OCI-M2 (cell line): ENCODE measurements at regions not wholly inside any gene's neighbourhood (a gene's known extent, or its start where the extent isn't known, plus 50 kb on each side); places are given as distances from the start of the nearest gene placed in this dataset.

Experiments used
- DNase-seq: peaks from one replicate; lab custom pipeline; 2025; ENCODE audit not compliant: unreplicated experiment; lab: John Stamatoyannopoulos, UW

DNA sequence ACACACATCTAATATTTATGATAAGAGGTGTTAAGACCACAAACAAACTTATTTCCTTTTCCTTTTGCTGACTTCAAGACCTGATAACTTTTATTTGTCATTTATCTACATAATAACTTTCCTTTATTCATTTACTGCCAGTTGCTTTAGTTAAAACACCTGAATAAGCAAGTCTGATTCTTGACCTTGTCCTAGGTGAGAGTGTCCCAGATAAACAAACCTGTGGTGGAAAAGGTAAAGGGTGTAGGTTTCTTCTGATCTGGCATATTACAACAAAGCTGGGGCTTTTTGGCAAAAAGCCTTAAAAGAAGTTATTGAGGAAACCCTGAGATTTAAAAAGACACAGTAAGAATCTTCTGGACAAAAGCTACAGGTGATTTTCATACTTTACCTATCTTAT lies 191.5 kb downstream of the ZBBX start:
- no peak for DNase-seq

DNA sequence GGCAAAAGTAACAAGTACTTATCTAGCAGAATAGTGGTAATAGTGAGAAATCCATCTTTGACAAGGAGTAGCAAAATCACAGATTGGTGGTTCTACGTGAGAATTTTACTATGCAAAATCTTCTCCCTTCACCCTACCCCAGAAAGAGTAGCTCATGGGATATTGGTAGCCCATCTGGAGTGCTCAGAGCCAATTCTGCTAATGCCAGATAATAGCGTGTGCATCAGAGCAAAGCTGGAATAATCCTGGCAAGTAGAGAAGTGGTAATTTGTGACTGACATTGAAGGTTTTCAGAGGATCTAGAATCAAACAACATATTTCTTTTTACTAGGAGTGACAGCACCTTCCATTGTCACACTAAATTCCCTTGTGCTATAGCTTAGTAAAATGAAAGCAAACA lies 192.9 kb downstream of the ZBBX start:
- no peak for DNase-seq

DNA sequence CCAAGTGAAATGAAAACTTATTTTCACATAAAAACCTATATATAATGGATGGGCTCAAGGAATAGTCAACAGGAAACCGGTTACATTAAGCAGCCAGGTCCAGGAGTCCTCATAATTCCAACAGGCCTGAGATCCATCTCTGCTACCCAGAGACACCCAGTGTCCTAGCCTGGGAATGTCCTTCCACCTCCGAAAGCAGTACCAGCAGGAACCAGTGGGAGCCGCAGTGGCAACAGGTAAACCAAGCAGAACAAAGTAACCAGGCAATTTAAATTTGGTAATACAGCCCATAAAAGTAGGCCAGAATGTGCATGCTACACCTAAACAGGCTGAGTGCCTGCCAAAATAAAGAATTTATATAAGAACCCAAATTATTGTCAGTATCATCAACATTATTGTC lies 195.6 kb downstream of the ZBBX start:
- no peak for DNase-seq

DNA sequence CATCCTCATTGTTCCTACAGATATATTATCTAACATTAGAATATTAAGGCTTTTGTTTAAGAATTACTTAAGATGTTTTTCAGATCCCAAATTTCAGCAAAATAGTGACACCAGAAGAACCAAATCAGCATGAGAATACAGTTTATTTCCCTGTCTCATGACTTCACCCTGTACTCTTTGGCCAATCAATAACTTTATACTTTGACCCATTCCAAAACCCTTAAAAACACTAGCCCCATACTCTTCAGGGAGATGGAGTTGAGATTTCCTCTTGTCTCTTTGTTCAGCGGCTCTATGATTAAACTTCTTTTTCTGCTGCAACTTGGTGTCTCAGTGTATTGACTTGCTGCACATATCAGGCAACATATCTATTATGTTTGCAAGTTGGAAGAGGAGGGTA lies 207.7 kb downstream of the ZBBX start:
- no peak for DNase-seq

DNA sequence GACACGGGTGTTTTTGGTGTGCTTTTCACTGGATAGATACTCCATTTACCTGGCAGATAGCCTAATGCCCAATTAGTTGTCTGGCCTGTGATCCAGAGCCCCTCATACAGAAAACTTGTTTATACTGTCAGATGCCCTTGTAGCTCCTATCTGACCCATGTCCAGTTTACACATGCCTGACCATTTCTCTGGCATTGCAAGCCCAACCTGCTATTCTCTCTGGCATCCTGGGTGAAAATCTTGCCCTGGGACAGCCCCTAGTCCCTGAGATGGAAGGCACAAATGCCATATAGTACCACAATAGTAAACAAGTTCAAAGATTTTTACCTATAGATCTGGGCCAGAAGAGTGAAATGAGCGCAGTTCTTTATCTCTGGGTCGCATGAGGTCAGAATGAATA lies 212.6 kb downstream of the ZBBX start:
- DNase-seq = no peak

DNA sequence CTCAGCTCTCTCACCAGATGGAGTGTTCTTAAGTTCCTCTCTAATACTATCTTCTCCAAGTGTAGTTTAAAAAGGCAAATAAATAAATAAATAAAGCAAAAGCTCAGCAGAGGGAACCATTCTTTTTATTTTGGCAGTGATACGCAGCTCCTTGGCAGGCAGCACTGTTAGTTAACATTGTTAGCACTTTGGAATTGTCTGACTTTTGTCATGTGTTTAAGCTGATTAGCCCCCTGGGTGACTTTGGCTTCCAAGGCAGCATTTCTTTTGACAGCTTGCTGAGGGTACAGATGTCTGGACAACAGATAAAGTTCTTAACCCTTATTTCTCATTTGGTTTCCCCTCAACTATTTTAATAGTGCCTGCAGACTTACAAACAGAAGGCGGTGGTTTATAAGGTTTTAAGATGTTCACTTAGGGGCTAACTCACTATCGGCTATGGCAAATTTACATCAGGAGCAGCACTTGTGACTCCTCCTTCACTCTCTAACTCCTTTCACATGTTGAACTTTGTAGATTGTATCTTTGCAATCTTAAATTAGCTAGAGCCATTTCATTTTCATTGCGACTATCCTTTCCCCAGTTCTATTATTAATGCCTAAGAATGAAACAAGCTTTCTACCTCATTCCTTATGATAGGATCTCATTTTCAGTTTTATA lies 213.4 kb downstream of the ZBBX start:
- no peak for DNase-seq

DNA sequence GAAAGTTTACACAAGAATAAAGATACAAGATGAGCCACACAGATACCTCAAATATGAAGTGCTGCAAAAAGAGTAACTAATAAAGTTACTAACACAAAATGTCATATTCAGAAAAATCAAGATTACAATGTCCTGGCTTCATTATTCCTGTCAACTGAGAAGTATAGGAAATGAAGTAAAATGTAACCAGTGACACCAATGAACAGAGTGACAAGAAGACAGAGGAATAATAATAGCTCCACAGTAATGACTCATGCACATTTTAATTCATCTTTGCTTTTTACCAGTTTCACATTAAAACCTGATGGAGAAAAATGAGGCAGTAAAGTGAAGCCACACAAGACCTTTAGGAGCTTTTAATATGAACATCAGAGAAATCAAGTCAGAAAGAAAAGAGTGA lies 214.1 kb downstream of the ZBBX start:
- no peak for DNase-seq

DNA sequence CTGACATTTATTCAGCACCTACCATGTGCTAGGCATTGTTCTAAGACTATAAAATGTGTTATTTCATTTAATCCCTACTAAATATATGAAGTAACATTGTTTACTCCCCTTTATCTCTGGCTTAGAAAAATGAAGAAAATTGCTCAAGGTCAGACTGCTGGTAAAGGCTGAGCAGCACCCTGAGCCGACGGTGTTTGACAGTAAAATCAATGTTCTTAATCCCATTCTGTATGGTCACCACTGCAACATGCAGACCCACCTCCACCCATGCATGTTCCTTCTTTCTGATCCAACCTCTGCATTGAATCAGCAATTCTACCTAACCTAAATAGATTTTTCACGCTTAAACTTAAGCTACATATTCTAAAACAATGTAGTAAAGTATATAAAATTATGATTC lies 216.5 kb downstream of the ZBBX start:
- DNase-seq = no peak

DNA sequence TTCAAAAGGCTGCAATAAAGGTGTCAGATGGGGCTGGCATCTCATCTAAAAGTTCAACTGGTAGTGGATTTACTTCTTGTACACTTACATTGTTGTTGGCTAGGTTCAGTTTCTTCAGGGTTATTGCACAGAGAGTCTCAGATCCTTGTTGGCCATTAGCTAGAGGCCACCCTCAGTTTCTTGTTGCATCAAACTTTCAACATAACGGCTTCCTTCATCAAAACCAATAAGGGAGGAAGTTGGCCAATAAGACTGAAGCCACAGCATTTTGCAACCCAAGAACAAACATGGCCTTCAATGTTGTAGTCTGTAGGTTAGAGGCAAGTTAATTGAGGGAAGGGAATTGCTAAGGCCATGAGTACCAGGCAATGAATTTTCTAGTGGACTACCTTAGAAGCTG lies 218.0 kb downstream of the ZBBX start:
- no peak for DNase-seq

DNA sequence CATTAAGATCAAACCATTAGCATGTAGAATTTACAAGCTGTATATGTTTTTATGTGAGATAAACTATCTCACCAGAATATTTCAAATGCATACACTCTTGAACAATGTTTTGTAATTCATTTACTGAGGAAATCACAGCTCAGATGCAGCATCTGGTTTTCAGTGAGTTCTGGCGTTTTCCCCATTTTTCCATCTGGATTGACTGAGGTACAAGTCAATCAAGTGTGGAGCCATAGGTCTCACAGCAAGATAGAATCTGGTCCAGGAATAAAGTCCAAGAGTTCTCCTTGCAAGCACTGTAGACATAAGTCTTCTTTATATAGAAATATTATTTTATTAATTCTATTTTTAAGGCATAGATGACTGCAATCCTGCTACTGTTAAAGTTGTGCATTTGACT lies 219.3 kb downstream of the ZBBX start:
- no peak for DNase-seq

DNA sequence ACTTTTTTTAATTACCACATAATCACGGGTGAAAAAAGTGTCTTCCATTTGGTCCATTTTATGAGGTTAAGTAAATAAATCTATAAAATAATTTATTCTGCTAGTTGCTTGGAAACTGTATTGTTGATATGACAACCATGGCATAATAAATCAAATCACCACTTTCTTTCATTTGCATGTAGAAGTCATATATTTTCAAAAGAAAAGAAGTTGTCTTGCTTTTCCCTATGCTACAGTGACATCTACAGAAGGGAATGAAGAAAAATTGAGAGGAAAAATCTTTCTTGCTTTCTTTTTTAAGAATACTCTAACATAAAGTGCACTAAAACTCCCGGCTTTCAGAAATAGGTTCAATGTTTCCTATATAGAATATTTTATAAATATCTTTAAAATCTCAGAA lies 228.5 kb downstream of the ZBBX start:
- no peak for DNase-seq

DNA sequence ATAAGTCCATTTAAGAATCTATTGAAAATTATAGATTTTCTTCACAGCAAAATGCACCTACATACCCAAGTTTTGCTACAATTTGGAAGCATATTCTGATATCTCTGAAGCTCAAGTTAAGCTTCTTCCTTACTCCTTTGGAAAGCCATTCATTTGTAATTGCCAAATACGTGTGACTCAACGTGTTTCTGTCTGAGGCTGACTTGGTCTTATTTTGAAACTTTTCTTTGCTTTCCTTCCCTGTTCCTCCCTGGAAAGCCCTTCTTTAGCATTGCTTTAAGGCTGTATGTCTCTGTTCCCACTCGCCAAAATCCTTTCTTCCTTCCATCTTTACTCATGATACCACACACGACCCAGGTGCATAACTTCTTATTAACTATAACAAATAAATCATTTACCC lies 232.0 kb downstream of the ZBBX start:
- DNase-seq = no peak

DNA sequence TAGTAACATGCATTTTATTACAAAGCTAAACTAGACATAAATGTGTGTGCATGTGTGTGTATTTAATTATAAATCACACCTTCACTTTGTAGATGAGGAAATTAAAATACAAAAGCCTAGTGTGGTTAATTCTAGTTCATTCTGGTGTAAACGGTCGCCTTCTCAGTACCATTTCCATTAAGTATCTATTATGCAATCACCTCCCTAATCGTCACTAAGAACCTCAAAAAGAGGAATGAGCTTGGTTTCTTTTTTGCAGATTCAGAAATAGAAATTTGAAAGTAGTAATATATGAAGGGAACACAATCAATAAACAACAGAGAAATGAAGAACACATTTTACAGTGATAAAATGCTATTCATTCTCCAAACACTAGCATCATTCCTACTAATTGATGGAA lies 233.2 kb downstream of the ZBBX start:
- DNase-seq = no peak

DNA sequence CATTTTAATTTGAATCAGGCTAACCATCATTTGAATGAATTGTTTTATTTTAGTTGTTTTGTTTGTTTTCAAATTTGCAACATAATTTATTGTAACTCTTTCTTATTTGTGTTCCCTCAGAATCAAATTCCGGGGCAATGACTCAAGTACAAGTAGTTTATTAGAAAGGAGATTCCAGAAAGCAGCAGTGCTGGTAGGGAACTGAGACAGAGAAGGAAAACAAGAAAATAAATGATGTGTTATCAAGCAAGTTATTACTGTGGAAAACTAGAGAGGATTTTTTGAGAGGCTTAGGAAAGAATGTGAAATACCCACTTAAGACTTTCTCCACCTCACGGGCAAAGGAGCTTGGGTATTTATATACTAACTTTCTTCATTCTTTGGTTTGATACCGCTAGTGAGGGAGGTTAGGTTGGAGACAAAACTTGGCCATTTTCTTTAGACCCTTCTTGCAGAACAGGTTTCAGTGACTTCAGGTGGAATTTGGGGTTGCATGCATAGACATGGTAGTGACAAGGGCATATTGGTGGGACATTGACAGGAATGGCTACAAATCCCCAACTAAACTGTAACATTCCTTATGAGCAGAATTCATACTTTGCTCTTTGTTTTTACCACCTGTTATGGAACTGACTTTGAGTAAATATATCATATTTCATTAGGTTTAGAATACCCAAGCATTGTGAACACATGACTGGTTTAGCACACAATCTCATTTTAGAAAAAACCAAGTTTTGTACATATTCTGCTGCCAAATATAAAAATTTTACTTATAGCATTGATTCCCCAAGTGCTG lies 254.3 kb downstream of the ZBBX start:
- DNase-seq = no peak

DNA sequence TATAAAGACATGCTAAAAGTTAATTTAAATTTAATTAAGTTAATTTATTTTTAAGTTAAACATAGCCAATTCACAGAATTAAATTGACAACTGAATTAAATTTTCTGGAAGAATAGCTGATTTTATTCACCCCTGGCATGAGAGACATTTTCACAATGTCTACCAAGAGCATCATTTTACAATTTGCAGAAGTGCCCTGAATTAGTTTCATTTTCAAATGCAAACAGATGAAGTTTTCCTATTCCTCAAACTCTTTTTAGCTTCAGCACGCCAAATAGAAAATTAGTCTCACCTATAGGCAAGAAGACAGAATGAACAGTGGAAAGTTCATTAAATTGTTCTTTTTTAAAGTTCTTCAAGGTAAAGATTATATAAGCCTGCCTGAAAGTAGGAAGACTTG lies 259.3 kb downstream of the ZBBX start:
- DNase-seq = no peak

DNA sequence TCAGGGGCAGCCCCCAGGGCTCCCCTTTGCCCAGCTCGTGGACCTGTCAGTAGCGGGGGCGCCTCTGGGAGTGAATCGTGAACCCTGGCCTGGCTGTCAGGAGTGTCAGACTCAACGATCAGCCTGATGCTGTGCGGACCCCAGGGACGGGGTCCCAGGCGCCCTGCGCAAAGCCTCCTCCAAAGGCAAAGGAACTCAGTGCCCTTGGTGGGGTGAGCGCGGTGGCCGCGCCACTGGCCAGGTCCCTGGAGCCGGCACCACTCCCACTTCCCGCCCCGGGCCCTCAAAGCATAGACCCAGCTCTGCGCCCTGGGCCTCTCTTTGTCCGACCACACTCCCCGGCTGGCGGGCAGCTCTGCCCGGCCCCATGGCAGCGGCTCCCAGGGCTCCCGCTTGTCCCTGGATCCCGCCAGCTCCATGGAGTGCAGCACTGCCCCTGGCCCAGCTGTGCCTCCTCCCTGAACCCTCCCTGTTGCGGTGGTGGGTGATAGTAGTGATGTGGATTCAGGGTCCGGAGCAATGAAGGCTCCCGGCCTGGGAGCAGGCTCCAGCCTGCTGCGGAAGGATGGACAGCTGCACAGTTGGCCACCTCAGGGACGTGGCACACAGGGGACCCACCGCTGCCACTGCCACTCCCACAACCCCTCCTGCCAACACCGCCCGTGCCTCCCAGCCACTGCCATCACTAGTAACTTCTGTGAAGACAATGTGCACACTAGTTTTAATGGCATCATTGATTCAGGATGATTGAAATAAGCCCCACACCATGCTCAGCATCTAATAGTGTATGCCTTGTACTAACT lies 263.8 kb downstream of the ZBBX start:
- no peak for DNase-seq

DNA sequence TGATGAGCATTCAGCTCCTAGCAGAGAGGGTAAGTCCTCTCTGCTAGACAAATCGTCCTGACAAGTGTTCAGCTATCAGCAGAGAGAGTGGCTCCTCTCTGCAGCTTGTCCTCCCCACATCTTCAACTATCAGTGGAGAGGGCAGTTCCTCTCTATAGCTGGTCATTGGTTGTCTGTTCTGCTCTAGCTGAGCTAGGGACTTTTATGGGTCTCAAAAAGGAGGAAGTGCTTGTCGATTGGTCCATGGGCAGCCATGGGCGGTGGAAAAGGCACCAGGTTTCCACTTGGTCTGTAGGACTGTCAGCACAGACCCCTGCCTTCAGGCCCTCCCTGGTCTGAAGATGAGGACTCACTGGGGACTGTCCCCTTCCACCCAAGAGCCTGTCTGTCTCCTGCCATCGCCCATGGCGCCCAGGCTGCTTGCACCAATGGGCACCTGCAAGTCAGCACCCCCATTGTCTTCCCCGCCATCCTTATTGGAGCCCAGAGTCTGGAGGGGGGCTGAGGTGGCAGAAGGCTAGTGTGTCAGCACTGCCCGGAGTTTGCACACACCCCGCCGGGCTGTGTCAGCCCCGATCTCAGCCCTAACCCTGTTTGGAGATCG lies 264.7 kb downstream of the ZBBX start:
- no peak for DNase-seq

DNA sequence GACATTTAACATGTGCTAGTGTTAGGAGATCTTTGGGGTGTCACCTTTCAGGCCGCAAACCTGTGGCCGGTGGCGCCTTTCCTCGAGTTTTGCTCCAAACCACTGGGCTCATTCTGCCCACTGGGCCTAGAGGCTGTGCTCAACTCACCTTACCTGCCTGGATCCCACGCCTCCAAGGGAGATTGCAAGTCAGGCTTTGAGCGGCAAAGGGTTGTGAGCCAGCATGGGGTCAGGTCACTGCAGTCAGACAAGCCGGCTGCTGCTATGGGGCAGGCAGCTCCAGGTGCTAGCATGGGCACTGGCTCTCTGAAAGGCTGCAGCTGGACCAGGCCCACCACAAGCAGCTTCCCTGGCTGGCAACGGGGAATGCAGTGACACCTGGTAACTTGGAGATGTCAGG lies 265.5 kb downstream of the ZBBX start:
- DNase-seq = no peak

DNA sequence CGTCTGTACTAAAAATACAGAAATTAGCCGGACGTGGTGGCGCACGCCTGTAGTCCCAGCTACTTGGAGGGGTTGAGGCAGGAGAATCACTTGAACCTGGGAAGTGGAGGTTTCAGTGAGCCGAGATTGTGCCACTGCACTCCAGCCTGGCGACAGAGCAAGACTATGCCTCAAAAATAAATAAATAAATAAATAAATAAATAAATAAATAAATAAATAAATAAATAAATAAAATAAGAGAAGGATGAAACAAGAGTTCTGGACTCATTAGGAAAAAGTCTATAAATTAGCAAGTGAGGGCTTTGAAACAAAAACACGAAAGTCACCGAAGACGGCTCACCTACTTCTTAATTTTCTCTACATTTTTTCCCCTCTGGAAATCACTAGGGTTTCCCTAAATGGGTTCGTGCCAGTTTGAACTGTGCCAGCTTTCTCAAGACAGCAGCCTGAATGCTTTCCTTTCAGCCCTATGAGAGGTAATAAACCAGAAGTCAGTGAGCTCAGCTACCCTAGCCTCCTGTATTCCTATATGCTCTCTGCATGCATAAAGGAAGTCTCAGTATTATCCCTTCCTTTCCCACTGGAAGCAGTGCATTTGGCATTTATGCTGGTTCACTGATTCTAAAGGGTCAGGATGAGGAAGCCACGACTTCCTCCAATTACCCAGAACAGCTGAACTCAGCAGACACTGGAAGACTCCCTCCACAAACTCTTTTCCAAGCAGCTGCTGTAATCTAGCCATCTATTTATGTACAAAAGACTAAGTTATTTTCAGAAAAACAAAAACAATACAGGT lies 266.9 kb downstream of the ZBBX start:
- DNase-seq = no peak

DNA sequence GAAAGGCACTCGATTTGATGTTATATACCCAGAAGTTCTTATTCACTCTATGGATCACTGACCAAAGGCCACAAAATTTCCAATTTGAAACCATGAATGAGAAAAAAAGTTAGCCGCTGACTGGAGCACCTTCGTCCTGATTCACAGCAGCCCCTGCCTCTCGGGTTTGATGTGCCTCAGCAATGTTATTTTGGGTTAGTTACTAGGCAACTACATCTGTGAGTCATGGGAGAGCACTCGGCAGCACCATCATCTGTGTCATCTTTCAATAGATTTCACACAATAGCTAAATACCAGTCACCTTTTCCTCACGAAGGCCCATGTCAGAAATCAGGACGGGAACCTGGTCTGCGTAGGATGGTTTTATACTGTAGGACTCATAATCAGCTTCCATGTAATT lies 269.2 kb downstream of the ZBBX start:
- DNase-seq = no peak

DNA sequence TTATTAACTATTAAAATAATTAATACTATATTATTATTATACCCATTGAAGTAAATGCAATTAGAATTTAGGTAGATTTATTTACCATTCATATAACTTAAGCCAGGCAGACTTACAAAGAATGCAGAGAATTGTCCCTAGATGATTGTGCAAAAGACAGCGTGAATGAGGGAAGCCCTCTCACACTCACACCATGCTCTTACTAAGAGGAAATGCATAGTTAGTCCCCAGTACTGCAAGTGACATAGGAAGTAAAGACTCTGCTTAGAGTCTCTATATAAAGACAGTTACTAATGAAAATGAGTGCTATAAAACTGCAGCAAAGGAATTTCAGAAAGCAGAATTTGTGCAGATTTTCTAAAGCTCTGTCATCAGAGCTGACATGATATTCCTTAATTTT lies 270.4 kb downstream of the ZBBX start:
- no peak for DNase-seq
